ENCODE measurements at regions not wholly inside any gene's neighbourhood (a gene's known extent, or its start where the extent isn't known, plus 50 kb on each side); places are given as distances from the start of the nearest gene placed in this dataset.

GRCh38 chr6:167643223-167643622 is 183.5 kb upstream of the AFDN start:
- DNase-seq, result no peak

GRCh38 chr6:167643716-167644115 is 183.0 kb upstream of the AFDN start:
- no peak for DNase-seq

GRCh38 chr6:167644412-167645132 is 182.1 kb upstream of the AFDN start:
- no peak for DNase-seq

- DNase-seq, result no peak
Observed at GRCh38 chr6:167645368-167645767, 181.3 kb upstream of the AFDN start.

- DNase-seq, result peak; percentile 31
Observed at GRCh38 chr6:167647306-167647705, 179.4 kb upstream of the AFDN start.

- DNase-seq, result no peak
Observed at GRCh38 chr6:167647737-167648470, 178.8 kb upstream of the AFDN start.

GRCh38 chr6:167648501-167649278 is 178.0 kb upstream of the AFDN start:
- DNase-seq, result no peak

- no peak for DNase-seq
Observed at GRCh38 chr6:167649476-167649875, 177.2 kb upstream of the AFDN start.

- DNase-seq, result no peak
Observed at GRCh38 chr6:167650730-167651317, 175.9 kb upstream of the AFDN start.

GRCh38 chr6:167651318-167652041 is 175.2 kb upstream of the AFDN start:
- no peak for DNase-seq

GRCh38 chr6:167652042-167652700 is 174.5 kb upstream of the AFDN start:
- DNase-seq, result no peak

- DNase-seq, result no peak
Observed at GRCh38 chr6:167652701-167653095, 174.0 kb upstream of the AFDN start.

- DNase-seq, result no peak
Observed at GRCh38 chr6:167653561-167653960, 173.2 kb upstream of the AFDN start.

- DNase-seq, result no peak
Observed at GRCh38 chr6:167654389-167654788, 172.3 kb upstream of the AFDN start.

- no peak for DNase-seq
Observed at GRCh38 chr6:167655174-167655821, 171.4 kb upstream of the AFDN start.

GRCh38 chr6:167658106-167658505 is 168.6 kb upstream of the AFDN start:
- no peak for DNase-seq

GRCh38 chr6:167659046-167659445 is 167.7 kb upstream of the AFDN start:
- no peak for DNase-seq

GRCh38 chr6:167660424-167660823 is 166.3 kb upstream of the AFDN start:
- no peak for DNase-seq

- no peak for DNase-seq
Observed at GRCh38 chr6:167660944-167661551, 165.7 kb upstream of the AFDN start.

GRCh38 chr6:167661552-167662044 is 165.1 kb upstream of the AFDN start:
- no peak for DNase-seq
